ENCODE measurements at regions not wholly inside any gene's neighbourhood (a gene's known extent, or its start where the extent isn't known, plus 50 kb on each side); places are given as distances from the start of the nearest gene placed in this dataset.
"Not testable (repeated sequence)": the region's sequence is repeated elsewhere in the genome, so short reads cannot be mapped to it uniquely, and the experiment has no call there.

DNA sequence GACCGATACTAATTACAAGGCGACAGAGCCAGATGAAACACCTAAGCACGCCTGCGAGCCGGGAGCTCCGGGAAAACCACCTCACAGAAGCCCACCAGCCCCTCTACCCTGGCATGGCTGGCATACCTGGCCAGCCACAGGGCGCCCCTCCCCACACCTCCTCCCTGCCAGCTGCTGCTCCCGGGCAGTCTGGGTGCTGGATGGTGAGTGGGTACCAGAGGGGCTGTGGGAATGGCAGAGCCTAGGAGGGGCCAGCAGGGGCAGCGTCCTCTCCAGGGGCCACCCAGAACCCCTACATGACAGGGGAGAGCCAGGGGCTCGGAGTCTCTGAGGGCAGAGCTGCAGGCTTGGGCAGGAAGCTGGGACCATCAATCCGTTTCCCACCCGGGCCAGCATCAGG is 58.7 kb upstream of the GPC1 start:
- no peak for DNase-seq (ENCODE audit: low spot score)

DNA sequence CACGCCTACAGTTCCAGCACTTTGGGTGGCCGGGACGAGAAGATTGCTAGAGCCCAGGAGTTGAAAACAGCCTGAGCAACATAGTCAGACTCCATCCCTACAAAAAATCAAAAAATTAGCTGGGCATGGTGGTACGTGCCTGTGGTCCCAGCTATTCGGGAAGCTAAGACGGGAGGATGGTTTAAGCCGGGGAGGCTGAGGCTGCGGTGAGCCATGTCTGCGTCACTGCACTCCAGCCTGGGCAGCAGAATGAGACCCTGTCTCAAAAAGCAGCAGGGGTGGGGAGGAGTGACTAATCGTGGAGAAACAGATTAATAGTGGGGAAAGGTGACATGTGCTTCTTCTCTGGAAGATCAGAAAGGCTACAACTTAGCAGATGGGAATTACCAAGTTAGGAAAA is 58.1 kb upstream of the GPC1 start:
- no peak for DNase-seq (ENCODE audit: low spot score)

DNA sequence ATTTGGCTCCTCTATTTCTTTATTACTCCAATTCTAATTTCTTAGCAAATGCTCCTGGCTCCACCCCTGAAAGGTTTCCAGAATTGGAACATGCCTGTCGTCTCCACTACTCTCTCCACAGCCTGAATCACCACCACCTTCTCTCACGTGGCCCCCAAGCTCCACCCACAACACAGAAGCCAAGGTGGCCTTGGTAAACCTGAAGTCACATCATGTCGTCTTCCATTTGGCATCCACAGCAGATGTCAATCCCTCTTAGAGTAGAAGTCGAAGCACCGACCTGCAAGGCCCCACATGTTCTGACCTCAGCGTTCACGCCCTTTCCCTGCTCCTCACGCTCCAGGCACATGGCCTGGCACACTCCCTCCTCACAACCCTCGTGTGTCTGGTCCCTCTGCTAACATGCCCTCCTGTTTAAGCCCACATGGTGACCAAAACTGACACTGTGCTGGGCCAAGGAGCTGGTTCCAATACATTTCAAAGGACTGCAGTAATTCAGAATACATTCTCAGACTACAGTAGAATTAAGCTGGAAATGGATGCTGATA is 56.3 kb upstream of the GPC1 start:
- no peak for DNase-seq (ENCODE audit: low spot score)

DNA sequence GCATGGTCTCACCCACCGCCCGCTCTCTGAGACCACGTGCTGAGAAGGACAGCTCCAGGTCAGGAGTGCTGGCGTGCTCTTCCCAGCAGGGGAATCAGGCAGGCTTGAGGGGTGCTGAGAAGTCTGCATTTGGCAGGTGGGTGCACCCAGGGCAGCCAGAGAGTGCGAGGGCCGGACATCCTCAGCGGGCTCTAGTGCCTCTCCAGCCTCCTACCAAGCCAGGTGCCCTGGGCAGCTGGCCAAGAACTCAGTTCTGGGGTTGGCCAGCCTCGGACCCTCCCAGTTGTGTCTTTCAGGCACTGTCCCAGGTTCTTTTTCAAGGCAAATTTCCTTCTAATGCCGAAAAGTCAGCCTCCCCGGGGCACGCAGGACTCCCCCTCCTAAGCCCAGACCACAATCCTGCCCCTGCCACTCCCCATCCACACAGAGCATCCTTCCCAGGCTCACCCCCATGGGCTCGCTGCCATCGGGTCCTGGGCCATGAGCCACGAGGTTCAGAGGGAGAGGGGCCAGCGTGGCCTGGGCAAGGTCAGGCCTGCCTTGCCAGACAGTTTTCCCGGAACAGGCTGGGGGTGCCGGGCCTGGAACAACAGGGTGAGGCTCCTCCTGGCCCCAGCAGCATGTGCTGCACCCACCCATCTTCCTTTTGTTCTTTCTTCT is 52.2 kb upstream of the GPC1 start:
- no peak for DNase-seq (ENCODE audit: low spot score)

DNA sequence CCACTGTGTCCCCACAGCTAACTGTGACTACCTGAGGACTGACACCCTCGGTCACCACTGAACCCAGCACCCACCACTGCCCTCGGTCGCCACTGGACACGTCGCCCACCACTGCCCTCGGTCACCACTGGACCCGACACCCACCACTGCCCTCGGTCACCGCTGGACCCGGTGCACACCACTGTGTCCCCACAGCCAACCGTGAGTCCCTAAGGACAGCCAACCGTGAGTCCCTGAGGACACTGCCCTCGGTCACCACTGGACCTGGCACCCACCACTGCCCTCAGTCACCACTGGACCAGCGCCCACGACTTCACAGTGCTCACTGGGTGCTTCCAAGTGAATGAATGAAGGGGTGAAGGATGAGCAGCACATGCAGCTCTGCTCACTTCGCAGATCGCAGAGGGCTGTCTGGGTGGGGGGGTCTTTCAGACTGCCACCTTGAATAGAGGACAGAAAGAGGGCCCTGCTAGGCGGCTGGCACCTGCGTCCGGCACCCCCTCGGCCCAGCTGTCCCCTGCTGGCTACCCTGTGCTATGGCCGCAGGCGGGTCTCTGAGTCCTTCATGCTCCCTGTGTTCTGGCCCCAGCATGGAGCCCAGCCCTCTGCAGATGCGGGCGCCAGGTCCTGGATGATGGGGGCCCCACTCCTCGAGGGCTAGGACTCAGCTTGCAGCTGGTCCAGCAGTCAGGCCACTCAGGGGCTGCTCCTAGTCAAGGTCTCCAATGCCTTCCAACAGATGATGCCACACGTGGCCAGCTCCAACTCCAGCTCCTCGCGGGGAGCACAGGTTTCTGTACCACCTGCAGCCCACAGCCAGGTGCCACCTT is 51.4 kb upstream of the GPC1 start:
- no peak for DNase-seq (ENCODE audit: low spot score)

DNA sequence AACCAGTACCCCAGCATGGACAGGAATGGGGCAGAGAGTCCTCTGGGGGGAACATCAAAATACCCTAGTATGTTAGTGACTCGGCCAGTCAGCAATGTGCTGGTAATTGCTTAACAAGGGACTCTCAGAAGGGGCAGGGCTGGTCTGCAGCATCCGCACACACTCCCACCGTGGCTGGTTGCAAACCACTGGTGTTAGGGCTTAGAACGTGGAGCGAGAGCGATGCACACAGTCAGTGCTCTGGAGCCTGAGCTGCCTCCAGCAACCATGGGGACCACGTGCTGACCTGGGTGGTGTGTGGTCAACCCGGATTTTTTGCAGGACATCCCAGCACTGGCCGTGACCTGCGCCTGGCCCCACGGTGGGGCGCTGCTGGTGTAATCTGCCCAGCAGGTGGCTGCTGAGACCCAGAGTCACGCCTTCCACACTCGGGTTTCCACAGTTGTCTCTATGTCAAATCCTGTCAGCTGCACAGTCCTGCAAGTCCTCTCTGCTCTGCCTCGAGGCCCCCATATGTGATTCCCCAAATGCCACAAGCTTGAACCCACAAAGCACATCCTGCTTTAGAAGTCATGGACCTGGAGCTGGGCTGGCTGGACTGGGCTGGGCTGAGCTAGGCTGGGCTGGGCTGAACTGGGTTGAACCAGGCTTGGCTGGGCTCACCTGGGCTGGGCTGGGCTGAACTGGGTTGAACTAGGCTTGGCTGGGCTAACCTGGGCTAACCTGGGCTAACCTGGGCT is 50.6 kb upstream of the GPC1 start:
- no peak for DNase-seq (ENCODE audit: low spot score)

DNA sequence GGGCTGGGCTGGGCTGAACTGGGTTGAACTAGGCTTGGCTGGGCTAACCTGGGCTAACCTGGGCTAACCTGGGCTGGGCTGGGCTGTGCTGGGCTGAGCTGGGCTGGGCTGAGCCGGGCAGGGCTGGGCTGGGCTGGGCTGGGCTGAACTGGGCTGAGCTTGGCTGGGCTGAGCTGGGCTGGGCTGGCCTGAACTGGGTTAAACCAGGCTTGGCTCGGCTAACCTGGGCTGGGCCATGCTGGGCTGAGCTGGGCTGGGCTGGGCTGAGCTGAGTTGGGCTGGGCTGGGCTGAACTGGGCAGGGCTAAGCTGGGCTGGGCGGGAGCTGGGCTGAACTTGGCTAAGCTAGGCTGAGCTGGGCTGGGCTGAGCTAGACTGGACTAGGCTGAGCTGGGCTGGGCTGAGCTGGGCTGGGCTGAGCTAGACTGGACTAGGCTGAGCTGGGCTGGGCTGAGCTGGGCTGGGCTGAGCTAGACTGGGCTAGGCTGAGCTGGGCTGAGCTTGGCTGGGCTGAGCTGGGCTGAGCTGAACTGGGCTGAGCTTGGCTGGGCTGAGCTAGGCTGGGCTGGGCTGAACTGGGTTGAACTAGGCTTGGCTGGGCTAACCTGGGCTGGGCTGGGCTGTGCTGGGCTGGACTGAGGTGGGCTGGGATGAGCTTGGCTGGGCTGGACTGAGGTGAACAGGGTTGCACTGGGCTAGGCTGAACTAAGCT is 49.9 kb upstream of the GPC1 start:
- not testable (repeated sequence) for DNase-seq (ENCODE audit: low spot score)

All from HuH-7 (cell line).